Peyer's patch (tissue), 4 donors: ENCODE measurements at regions not wholly inside any gene's neighbourhood (a gene's known extent, or its start where the extent isn't known, plus 50 kb on each side); places are given as distances from the start of the nearest gene placed in this dataset.
"Not testable (repeated sequence)": the region's sequence is repeated elsewhere in the genome, so short reads cannot be mapped to it uniquely, and the experiment has no call there.

Experiments
- DNase-seq, 3 donors: peaks; one replicate each; pipeline ENCODE4 v3.0.0-alpha.2; 2017 to 2019
- H3K27ac ChIP-seq, 4 donors: fragments of 200-600 bp; sonication (generic); one replicate each; pipeline ENCODE4 v1.5.1; 2016 to 2019
- H3K27me3 ChIP-seq, 2 donors: fragments of 200-600 bp; sonication (generic); one replicate each; pipeline ENCODE4 v1.5.1; 2019
- H3K36me3 ChIP-seq, 3 donors: fragments of 200-600 bp; sonication (generic); one replicate each; pipeline ENCODE4 v1.5.1; 2016 to 2019
- H3K4me1 ChIP-seq, 4 donors: fragments of 200-600 bp; sonication (generic); one replicate each; pipeline ENCODE4 v1.5.1; 2016 to 2019
- H3K4me3 ChIP-seq, 4 donors: fragments of 200-600 bp; sonication (generic); 1 replicate in 3 of 4; 2 replicates in 1 of 4; pipeline ENCODE4 v1.5.1; 2016 to 2019; ENCODE audit warnings: mild to moderate bottlenecking in 1 of 4
- H3K9me3 ChIP-seq, 4 donors: fragments of 200-600 bp; sonication (generic); one replicate each; pipeline ENCODE4 v1.5.1; 2016 to 2019; ENCODE audit warnings: mild to moderate bottlenecking in 1 of 4
- CTCF ChIP-seq, 6 experiments: fragments of 450-650 bp in 4 of 6; fragments of 200-600 bp in 2 of 6; sonication (generic) in 1 of 6; IDR thresholded peaks; one replicate each; pipeline ENCODE4 v1.5.1; 2017 to 2019; ENCODE audit warnings: antibody characterized with exemption in 6 of 6, mild to moderate bottlenecking in 3 of 6, moderate library complexity in 1 of 6
- POLR2A ChIP-seq, 2 donors: fragments of 450-650 bp; IDR thresholded peaks; one replicate each; pipeline ENCODE4 v1.5.1; 2017; ENCODE audit warnings: antibody characterized with exemption in 2 of 2, mild to moderate bottlenecking in 2 of 2, moderate library complexity in 2 of 2

DNA sequence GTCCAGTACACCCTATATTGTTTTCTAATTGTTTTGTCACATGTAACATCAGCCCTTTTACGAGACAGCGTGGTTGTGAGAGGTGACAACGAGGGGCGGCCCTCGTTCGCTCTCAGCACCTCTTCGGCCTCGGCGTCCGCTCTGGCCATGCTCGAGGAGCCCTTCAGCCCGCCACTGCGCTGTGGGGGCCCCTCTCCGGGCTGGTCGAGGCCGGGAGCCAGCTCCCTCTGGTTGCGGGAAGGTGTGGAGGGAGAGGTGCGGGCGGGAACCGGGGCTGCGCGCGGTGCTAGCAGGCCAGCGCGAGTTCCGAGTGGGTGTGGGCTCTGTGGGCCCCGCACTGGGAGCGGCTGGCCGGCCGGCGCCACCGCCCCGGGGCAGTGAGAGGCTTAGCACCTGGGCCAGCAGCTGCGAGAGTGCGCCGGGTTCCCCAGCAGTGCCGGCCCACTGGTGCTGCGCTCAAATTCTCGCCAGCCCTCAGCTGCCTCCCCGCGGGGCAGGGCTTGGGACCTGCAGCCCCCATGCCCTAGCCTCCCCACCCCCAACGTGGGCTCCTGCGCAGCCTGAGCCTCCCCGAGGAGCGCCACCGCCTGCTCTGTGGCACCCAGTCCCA, 145.0 kb downstream of the PSAT1 start:
- no peaks in the 10 kb centered on the region for H3K36me3 ChIP-seq
- H3K27me3 ChIP-seq, result no peaks in the 10 kb centered on the region
- peaks cover 0 to 2% (median 0%) of the 10 kb centered on the region in 4 donors for H3K4me1 ChIP-seq
- DNase-seq, result no peak
- no peak overlapping the region for H3K4me3 ChIP-seq
- TF ChIP-seq POLR2A (IDR thresholded peaks at IDR 0.05) (no peak), CTCF (IDR thresholded peaks at IDR 0.05) (no peak)
- H3K27ac ChIP-seq, result no peak overlapping the region
- no peaks in the 10 kb centered on the region for H3K9me3 ChIP-seq

- not testable (repeated sequence) for H3K36me3 ChIP-seq, H3K4me1 ChIP-seq, H3K9me3 ChIP-seq, H3K27me3 ChIP-seq, H3K27ac ChIP-seq, H3K4me3 ChIP-seq, DNase-seq
Observed at GRCh38 chr9:78442577-78442976, 145.7 kb downstream of the PSAT1 start.

GRCh38 chr9:78443946-78444345, 147.0 kb downstream of the PSAT1 start:
- Histone ChIP-seq H3K9me3 (no peaks in the 10 kb centered on the region), H3K4me1 (peaks cover 0 to 2% (median 0%) of the 10 kb centered on the region in 4 donors), H3K27ac (no peak overlapping the region), H3K4me3 (no peak overlapping the region), H3K36me3 (no peaks in the 10 kb centered on the region), H3K27me3 (no peaks in the 10 kb centered on the region)
- no peak for DNase-seq
- TF ChIP-seq POLR2A (IDR thresholded peaks at IDR 0.05), result no peak
- TF ChIP-seq CTCF (IDR thresholded peaks at IDR 0.05), result no peak

DNA sequence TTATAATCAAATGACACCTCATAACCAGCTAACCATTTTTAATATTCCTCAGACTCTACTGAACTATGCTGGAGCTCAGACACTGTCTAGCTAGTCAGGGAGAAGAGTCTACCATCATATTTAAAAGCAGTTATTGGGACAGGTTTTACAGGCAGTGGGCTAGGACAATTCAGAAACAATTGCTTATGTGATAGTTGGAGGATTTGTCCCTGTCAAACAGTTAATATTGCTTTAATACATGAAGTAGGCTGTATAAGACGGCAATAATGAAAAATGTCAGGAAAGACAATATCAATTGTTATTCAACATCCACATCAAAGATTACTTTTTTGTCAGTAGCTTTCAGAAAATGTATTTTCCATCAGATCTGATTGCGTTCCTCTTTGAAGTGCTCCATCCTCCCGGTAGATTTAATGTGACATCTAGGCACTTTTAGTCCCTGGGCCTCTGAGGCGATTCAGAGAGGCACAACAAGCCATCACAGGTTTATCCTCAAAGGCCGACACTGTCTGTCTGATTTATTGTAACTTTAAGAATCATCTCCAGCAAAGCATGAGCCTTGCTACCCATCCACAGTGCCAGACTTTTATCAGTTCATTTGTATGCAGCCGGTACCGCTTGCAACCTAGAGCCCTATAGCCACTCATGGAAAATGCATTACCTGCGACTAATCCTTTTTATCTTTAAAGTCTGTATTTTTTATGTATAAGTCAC, 152.2 kb downstream of the PSAT1 start:
- H3K9me3 ChIP-seq, result no peaks in the 10 kb centered on the region
- H3K36me3 ChIP-seq, result no peaks in the 10 kb centered on the region
- no peak for TF ChIP-seq CTCF (IDR thresholded peaks at IDR 0.05)
- no peak for TF ChIP-seq POLR2A (IDR thresholded peaks at IDR 0.05)

DNA sequence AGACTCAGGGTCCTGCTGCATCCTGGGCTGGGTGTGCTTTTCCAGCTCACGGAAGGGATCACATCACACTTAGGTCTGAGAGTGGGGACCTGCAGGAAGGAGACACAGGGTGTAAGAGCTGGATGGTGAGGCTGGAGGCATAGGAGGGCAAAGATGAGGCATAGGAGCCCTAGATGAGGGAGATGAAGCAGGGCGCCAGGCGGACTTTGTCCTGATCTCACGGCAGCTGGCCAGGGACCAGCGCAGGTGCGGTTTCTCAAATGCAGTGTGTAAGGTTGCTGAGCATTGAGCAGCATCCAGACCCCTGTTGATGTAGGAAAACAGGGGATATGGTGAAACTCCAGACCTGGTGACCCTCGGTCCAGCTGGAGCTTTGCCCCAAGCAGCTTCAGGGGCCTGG, 156.5 kb downstream of the PSAT1 start:
- Histone ChIP-seq H3K9me3 (no peaks in the 10 kb centered on the region), H3K27ac (no peak overlapping the region), H3K36me3 (no peaks in the 10 kb centered on the region), H3K4me1 (no peaks in the 10 kb centered on the region), H3K4me3 (no peak overlapping the region), H3K27me3 (no peaks in the 10 kb centered on the region)
- no peak for TF ChIP-seq CTCF (IDR thresholded peaks at IDR 0.05)
- no peak for TF ChIP-seq POLR2A (IDR thresholded peaks at IDR 0.05)
- DNase-seq, result no peak

More for the DNA sequence above, 152.2 kb downstream of the PSAT1 start:
- H3K4me3 ChIP-seq, result no peak overlapping the region
- no peak overlapping the region for H3K27ac ChIP-seq
- no peak for DNase-seq
- H3K27me3 ChIP-seq, result no peaks in the 10 kb centered on the region
- no peaks in the 10 kb centered on the region for H3K4me1 ChIP-seq

GRCh38 chr9:78462611-78463010, 165.7 kb downstream of the PSAT1 start:
- no peaks in the 10 kb centered on the region for H3K4me1 ChIP-seq
- TF ChIP-seq CTCF (IDR thresholded peaks at IDR 0.05), result no peak
- no peak for TF ChIP-seq POLR2A (IDR thresholded peaks at IDR 0.05)
- H3K27ac ChIP-seq, result no peak overlapping the region
- no peaks in the 10 kb centered on the region for H3K36me3 ChIP-seq
- H3K4me3 ChIP-seq, result no peak overlapping the region
- no peaks in the 10 kb centered on the region for H3K9me3 ChIP-seq
- DNase-seq, result no peak
- no peaks in the 10 kb centered on the region for H3K27me3 ChIP-seq
